ENCODE measurements at regions not wholly inside any gene's neighbourhood (a gene's known extent, or its start where the extent isn't known, plus 50 kb on each side); places are given as distances from the start of the nearest gene placed in this dataset.

GRCh38 chr2:48126162-48126561, 188.3 kb upstream of the FOXN2 start:
- intact Hi-C loops (cut with DNase I) = no loop called here

GRCh38 chr2:48127612-48128191, 186.8 kb upstream of the FOXN2 start:
- DNase-seq = no peak
- intact Hi-C loops (cut with DNase I) = no loop called here

More at GRCh38 chr2:48126162-48126561, 188.3 kb upstream of the FOXN2 start:
- peak in 4 of 42 donors; percentile 21 to 45 (median 34) for DNase-seq

- intact Hi-C loops (cut with DNase I) = no loop called here
- DNase-seq = no peak
Measured at GRCh38 chr2:48129293-48129950, 185.1 kb upstream of the FOXN2 start.

- DNase-seq = peak in 6 of 42 donors; percentile 19 to 62 (median 28)
- intact Hi-C loops (cut with DNase I) = no loop called here
Measured at GRCh38 chr2:48131539-48132270, 182.8 kb upstream of the FOXN2 start.

GRCh38 chr2:48132271-48132625, 182.2 kb upstream of the FOXN2 start:
- no peak for DNase-seq
- intact Hi-C loops (cut with DNase I) = no loop called here

GRCh38 chr2:48134704-48135103, 179.8 kb upstream of the FOXN2 start:
- DNase-seq = no peak
- intact Hi-C loops (cut with DNase I) = no loop called here

- intact Hi-C loops (cut with DNase I) = no loop called here
- DNase-seq = no peak
Measured at GRCh38 chr2:48135797-48136196, 178.7 kb upstream of the FOXN2 start.

GRCh38 chr2:48137829-48138228, 176.7 kb upstream of the FOXN2 start:
- intact Hi-C loops (cut with DNase I) = no loop called here

GRCh38 chr2:48138898-48139297, 175.6 kb upstream of the FOXN2 start:
- DNase-seq = no peak
- intact Hi-C loops (cut with DNase I) = no loop called here

More at GRCh38 chr2:48137829-48138228, 176.7 kb upstream of the FOXN2 start:
- DNase-seq = no peak

GRCh38 chr2:48140586-48140985, 173.9 kb upstream of the FOXN2 start:
- intact Hi-C loops (cut with DNase I) = no loop called here
- no peak for DNase-seq

- intact Hi-C loops (cut with DNase I) = no loop called here
- DNase-seq = no peak
Measured at GRCh38 chr2:48144777-48145176, 169.7 kb upstream of the FOXN2 start.

GRCh38 chr2:48145845-48146452, 168.5 kb upstream of the FOXN2 start:
- no peak for DNase-seq
- intact Hi-C loops (cut with DNase I) = no loop called here

GRCh38 chr2:48146552-48146951, 167.9 kb upstream of the FOXN2 start:
- intact Hi-C loops (cut with DNase I) = no loop called here
- DNase-seq = no peak

- DNase-seq = no peak
- intact Hi-C loops (cut with DNase I) = no loop called here
Measured at GRCh38 chr2:48147719-48148118, 166.8 kb upstream of the FOXN2 start.

- intact Hi-C loops (cut with DNase I) = no loop called here
- DNase-seq = peak in 1 of 42 donors; percentile 6
Measured at GRCh38 chr2:48148841-48149430, 165.5 kb upstream of the FOXN2 start.

- no peak for DNase-seq
- intact Hi-C loops (cut with DNase I) = no loop called here
Measured at GRCh38 chr2:48157150-48157549, 157.3 kb upstream of the FOXN2 start.

GRCh38 chr2:48161628-48162027, 152.9 kb upstream of the FOXN2 start:
- no peak for DNase-seq
- intact Hi-C loops (cut with DNase I) = no loop called here

- intact Hi-C loops (cut with DNase I) = no loop called here
- no peak for DNase-seq
Measured at GRCh38 chr2:48162742-48163141, 151.7 kb upstream of the FOXN2 start.

- no peak for DNase-seq
Measured at GRCh38 chr2:48165070-48165753, 149.3 kb upstream of the FOXN2 start.

More at GRCh38 chr2:48165070-48165753, 149.3 kb upstream of the FOXN2 start:
- intact Hi-C loops (cut with DNase I) = no loop called here
